Muscle layer of colon (tissue), 2 donors: ENCODE measurements at regions not wholly inside any gene's neighbourhood (a gene's known extent, or its start where the extent isn't known, plus 50 kb on each side); places are given as distances from the start of the nearest gene placed in this dataset.
"Not testable (repeated sequence)": the region's sequence is repeated elsewhere in the genome, so short reads cannot be mapped to it uniquely, and the experiment has no call there.

ENCODE experiments used
- H3K27ac ChIP-seq: one replicate; pipeline ENCODE4 v1.7.0; 2013; ENCODE audit warnings: low read depth, mild to moderate bottlenecking, low read length, moderate library complexity
- H3K27me3 ChIP-seq, 2 donors: one replicate each; pipeline ENCODE4 v1.7.0; 2013; ENCODE audit warnings: low read length in 2 of 2, mild to moderate bottlenecking in 2 of 2; ENCODE audit not compliant: insufficient read depth in 2 of 2, control insufficient read depth in 1 of 2
- H3K36me3 ChIP-seq: one replicate; pipeline ENCODE4 v1.7.0; 2013; ENCODE audit warnings: mild to moderate bottlenecking, low read length; ENCODE audit not compliant: insufficient read depth
- H3K4me1 ChIP-seq: one replicate; pipeline ENCODE4 v1.7.0; 2013; ENCODE audit warnings: mild to moderate bottlenecking, low read length; ENCODE audit not compliant: insufficient read depth
- H3K4me3 ChIP-seq, 2 donors: one replicate each; pipeline ENCODE4 v1.7.0; 2013; ENCODE audit warnings: low read length in 2 of 2, low read depth in 1 of 2, mild to moderate bottlenecking in 1 of 2, moderate library complexity in 1 of 2
- H3K9ac ChIP-seq: one replicate; pipeline ENCODE4 v1.7.0; 2013; ENCODE audit warnings: low read length
- H3K9me3 ChIP-seq: one replicate; pipeline ENCODE4 v1.7.0; 2013; ENCODE audit warnings: mild to moderate bottlenecking, low read length
- donor health status: abdominal sarcoma.
- donor health status: Adenocarcinoma of cecum.

GRCh38 chr4:150007512-150007911 lies 70.7 kb upstream of the DCLK2 start:
- H3K4me3 ChIP-seq: no peak overlapping the region
- H3K9ac ChIP-seq: no peak overlapping the region
- peaks cover 55% of the 10 kb centered on the region for H3K4me1 ChIP-seq
- no peaks in the 10 kb centered on the region for H3K27me3 ChIP-seq
- H3K9me3 ChIP-seq: no peaks in the 10 kb centered on the region
- H3K27ac ChIP-seq: no peak overlapping the region
- H3K36me3 ChIP-seq: no peaks in the 10 kb centered on the region

- no peaks in the 10 kb centered on the region for H3K36me3 ChIP-seq
- H3K9ac ChIP-seq: no peak overlapping the region
- H3K27me3 ChIP-seq: no peaks in the 10 kb centered on the region
- H3K9me3 ChIP-seq: no peaks in the 10 kb centered on the region
- no peak overlapping the region for H3K27ac ChIP-seq
- no peak overlapping the region for H3K4me3 ChIP-seq
- peaks cover 52% of the 10 kb centered on the region for H3K4me1 ChIP-seq
Measured at GRCh38 chr4:150008546-150008945, 69.7 kb upstream of the DCLK2 start.

- no peak overlapping the region for H3K4me3 ChIP-seq
- no peak overlapping the region for H3K27ac ChIP-seq
- H3K36me3 ChIP-seq: no peaks in the 10 kb centered on the region
- H3K4me1 ChIP-seq: peaks cover 42% of the 10 kb centered on the region
- H3K9me3 ChIP-seq: no peaks in the 10 kb centered on the region
- H3K27me3 ChIP-seq: no peaks in the 10 kb centered on the region
- no peak overlapping the region for H3K9ac ChIP-seq
Measured at GRCh38 chr4:150009533-150009932, 68.7 kb upstream of the DCLK2 start.

- Histone ChIP-seq H3K4me1 (peaks cover 32% of the 10 kb centered on the region), H3K36me3 (no peaks in the 10 kb centered on the region), H3K27ac (no peak overlapping the region), H3K27me3 (no peaks in the 10 kb centered on the region), H3K9me3 (no peaks in the 10 kb centered on the region), H3K4me3 (no peak overlapping the region), H3K9ac (no peak overlapping the region)
Measured at GRCh38 chr4:150010525-150011126, 67.6 kb upstream of the DCLK2 start.

GRCh38 chr4:150012851-150013360 lies 65.3 kb upstream of the DCLK2 start:
- Histone ChIP-seq H3K27ac (no peak overlapping the region), H3K36me3 (no peaks in the 10 kb centered on the region), H3K9ac (no peak overlapping the region), H3K27me3 (no peaks in the 10 kb centered on the region), H3K9me3 (no peaks in the 10 kb centered on the region), H3K4me1 (peaks cover 11% of the 10 kb centered on the region), H3K4me3 (no peak overlapping the region)

GRCh38 chr4:150015910-150016309 lies 62.3 kb upstream of the DCLK2 start:
- not testable (repeated sequence) for H3K4me3 ChIP-seq, H3K36me3 ChIP-seq, H3K9me3 ChIP-seq, H3K27me3 ChIP-seq, H3K27ac ChIP-seq, H3K4me1 ChIP-seq, H3K9ac ChIP-seq

GRCh38 chr4:150016621-150017020 lies 61.6 kb upstream of the DCLK2 start:
- not testable (repeated sequence) for H3K4me1 ChIP-seq, H3K27ac ChIP-seq, H3K4me3 ChIP-seq, H3K27me3 ChIP-seq, H3K9ac ChIP-seq, H3K9me3 ChIP-seq, H3K36me3 ChIP-seq

- Histone ChIP-seq H3K36me3 (no peaks in the 10 kb centered on the region), H3K9me3 (no peaks in the 10 kb centered on the region), H3K9ac (no peak overlapping the region), H3K27ac (no peak overlapping the region), H3K4me3 (no peak overlapping the region), H3K27me3 (no peaks in the 10 kb centered on the region), H3K4me1 (no peaks in the 10 kb centered on the region)
Measured at GRCh38 chr4:150018257-150018656, 60.0 kb upstream of the DCLK2 start.

- Histone ChIP-seq H3K27me3 (no peaks in the 10 kb centered on the region), H3K4me3 (no peak overlapping the region), H3K9ac (no peak overlapping the region), H3K36me3 (no peaks in the 10 kb centered on the region), H3K9me3 (no peaks in the 10 kb centered on the region), H3K4me1 (no peaks in the 10 kb centered on the region), H3K27ac (no peak overlapping the region)
Measured at GRCh38 chr4:150021483-150021882, 56.8 kb upstream of the DCLK2 start.

GRCh38 chr4:150023489-150023888 lies 54.8 kb upstream of the DCLK2 start:
- Histone ChIP-seq H3K4me3 (no peak overlapping the region), H3K36me3 (no peaks in the 10 kb centered on the region), H3K9ac (no peak overlapping the region), H3K27me3 (no peaks in the 10 kb centered on the region), H3K9me3 (no peaks in the 10 kb centered on the region), H3K4me1 (no peaks in the 10 kb centered on the region), H3K27ac (no peak overlapping the region)

GRCh38 chr4:150026987-150027386 lies 51.3 kb upstream of the DCLK2 start:
- H3K9me3 ChIP-seq, H3K36me3 ChIP-seq, H3K4me1 ChIP-seq, H3K27me3 ChIP-seq, H3K27ac ChIP-seq, H3K4me3 ChIP-seq, H3K9ac ChIP-seq: not testable (repeated sequence)
